Upper lobe of left lung (tissue), 6 donors: ENCODE measurements at regions not wholly inside any gene's neighbourhood (a gene's known extent, or its start where the extent isn't known, plus 50 kb on each side); places are given as distances from the start of the nearest gene placed in this dataset.
A peak's percentile ranks its signal among the peaks of the same experiment; 100 is the strongest.

ENCODE experiments used
- ATAC-seq, 2 donors: fragments of 200-7000 bp; cut with Tn5 transposase; one replicate each; pipeline ENCODE4 v1.9.1; 2022; ENCODE audit warnings: mild to moderate bottlenecking in 2 of 2, moderate library complexity in 2 of 2; ENCODE audit not compliant: low FRiP score in 2 of 2
- DNase-seq, 2 donors: peaks; one replicate each; pipeline ENCODE4 v3.0.0-alpha.2; 2019 to 2020
- H3K27ac ChIP-seq, 4 donors: fragments of 200-600 bp; sonication (generic); one replicate each; pipeline ENCODE4 v1.5.1; 2016 to 2019
- H3K27me3 ChIP-seq, 4 donors: fragments of 200-600 bp; sonication (generic); one replicate each; pipeline ENCODE4 v1.5.1; 2017 to 2019
- H3K36me3 ChIP-seq, 4 donors: fragments of 200-600 bp; sonication (generic); one replicate each; pipeline ENCODE4 v1.5.1; 2016 to 2019
- H3K4me1 ChIP-seq, 4 donors: fragments of 200-600 bp; sonication (generic); one replicate each; pipeline ENCODE4 v1.5.1; 2018 to 2019
- H3K4me3 ChIP-seq, 4 donors: fragments of 200-600 bp; sonication (generic); one replicate each; pipeline ENCODE4 v1.5.1; 2017 to 2019; ENCODE audit warnings: mild to moderate bottlenecking in 2 of 4, moderate library complexity in 1 of 4
- H3K9me3 ChIP-seq, 4 donors: fragments of 200-600 bp; sonication (generic); one replicate each; pipeline ENCODE4 v1.5.1; 2018 to 2019
- EP300 ChIP-seq, 4 donors: sonication (generic); formaldehyde crosslinking; IDR thresholded peaks; one replicate each; pipeline ENCODE4 v1.5.1; 2017; ENCODE audit warnings: antibody characterized with exemption in 4 of 4, control low read depth in 2 of 4
- POLR2A ChIP-seq, 4 donors: fragments of 450-650 bp; IDR thresholded peaks; one replicate each; pipeline ENCODE4 v1.5.1; 2016 to 2017; ENCODE audit warnings: antibody characterized with exemption in 4 of 4, mild to moderate bottlenecking in 2 of 4
- POLR2AphosphoS5 ChIP-seq, 2 donors: sonication (generic); formaldehyde crosslinking; IDR thresholded peaks; one replicate each; pipeline ENCODE4 v1.5.1; 2017; ENCODE audit warnings: antibody characterized with exemption in 2 of 2
- WGBS, 2 donors: methylation state at CpG; one replicate each; pipeline ENCODE4 v1.1.5; 2017 to 2018; 5-methylcytosine and 5-hydroxymethylcytosine counted together
- TF ChIP-seq, protein P1 (sequence below), 6 experiments: fragments of 450-650 bp in 4 of 6; fragments of 200-600 bp in 2 of 6; sonication (generic) in 2 of 6; IDR thresholded peaks; one replicate each; pipeline ENCODE4 v1.5.1; 2016 to 2019; ENCODE audit warnings: antibody characterized with exemption in 6 of 6
- donor health status: DM: no; HTN: no; CAD: no; lungs with moderate emphysema.
- donor health status: DM: no; HTN: yes; CAD: no; lungs with severe emphysema.

- ATAC-seq, result no peak
- Histone ChIP-seq H3K4me3 (no peak overlapping the region), H3K27ac (no peak overlapping the region), H3K36me3 (no peaks in the 10 kb centered on the region), H3K4me1 (peaks cover 0 to 5% (median 0%) of the 10 kb centered on the region in 4 donors), H3K9me3 (no peaks in the 10 kb centered on the region), H3K27me3 (no peaks in the 10 kb centered on the region)
- 70 to 89% methylated on average over 1 of the region's 1 CpG for WGBS, 2 donors
- TF ChIP-seq, protein P1, sequence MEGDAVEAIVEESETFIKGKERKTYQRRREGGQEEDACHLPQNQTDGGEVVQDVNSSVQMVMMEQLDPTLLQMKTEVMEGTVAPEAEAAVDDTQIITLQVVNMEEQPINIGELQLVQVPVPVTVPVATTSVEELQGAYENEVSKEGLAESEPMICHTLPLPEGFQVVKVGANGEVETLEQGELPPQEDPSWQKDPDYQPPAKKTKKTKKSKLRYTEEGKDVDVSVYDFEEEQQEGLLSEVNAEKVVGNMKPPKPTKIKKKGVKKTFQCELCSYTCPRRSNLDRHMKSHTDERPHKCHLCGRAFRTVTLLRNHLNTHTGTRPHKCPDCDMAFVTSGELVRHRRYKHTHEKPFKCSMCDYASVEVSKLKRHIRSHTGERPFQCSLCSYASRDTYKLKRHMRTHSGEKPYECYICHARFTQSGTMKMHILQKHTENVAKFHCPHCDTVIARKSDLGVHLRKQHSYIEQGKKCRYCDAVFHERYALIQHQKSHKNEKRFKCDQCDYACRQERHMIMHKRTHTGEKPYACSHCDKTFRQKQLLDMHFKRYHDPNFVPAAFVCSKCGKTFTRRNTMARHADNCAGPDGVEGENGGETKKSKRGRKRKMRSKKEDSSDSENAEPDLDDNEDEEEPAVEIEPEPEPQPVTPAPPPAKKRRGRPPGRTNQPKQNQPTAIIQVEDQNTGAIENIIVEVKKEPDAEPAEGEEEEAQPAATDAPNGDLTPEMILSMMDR (IDR thresholded peaks at IDR 0.05), result no peak
- no peak for TF ChIP-seq POLR2A (IDR thresholded peaks at IDR 0.05)
- no peak for TF ChIP-seq POLR2AphosphoS5 (IDR thresholded peaks at IDR 0.05)
- TF ChIP-seq EP300 (IDR thresholded peaks at IDR 0.05), result no peak
- no peak for DNase-seq
Observed at GRCh38 chr2:172672114-172672513, 63.5 kb upstream of the RAPGEF4 start.

- TF ChIP-seq POLR2AphosphoS5 (IDR thresholded peaks at IDR 0.05) (no peak), POLR2A (IDR thresholded peaks at IDR 0.05) (no peak), EP300 (IDR thresholded peaks at IDR 0.05) (no peak)
- TF ChIP-seq, protein P1 (IDR thresholded peaks at IDR 0.05), result no peak
- Histone ChIP-seq H3K9me3 (no peaks in the 10 kb centered on the region), H3K4me1 (peaks cover 0 to 5% (median 0%) of the 10 kb centered on the region in 4 donors), H3K27ac (no peak overlapping the region), H3K4me3 (no peak overlapping the region), H3K27me3 (no peaks in the 10 kb centered on the region), H3K36me3 (no peaks in the 10 kb centered on the region)
- no peak for ATAC-seq
- DNase-seq, result no peak
- WGBS, 2 donors, result 55 to 82% methylated on average over 6 of the region's 6 CpGs
Observed at GRCh38 chr2:172673056-172673683, 62.5 kb upstream of the RAPGEF4 start.

DNA sequence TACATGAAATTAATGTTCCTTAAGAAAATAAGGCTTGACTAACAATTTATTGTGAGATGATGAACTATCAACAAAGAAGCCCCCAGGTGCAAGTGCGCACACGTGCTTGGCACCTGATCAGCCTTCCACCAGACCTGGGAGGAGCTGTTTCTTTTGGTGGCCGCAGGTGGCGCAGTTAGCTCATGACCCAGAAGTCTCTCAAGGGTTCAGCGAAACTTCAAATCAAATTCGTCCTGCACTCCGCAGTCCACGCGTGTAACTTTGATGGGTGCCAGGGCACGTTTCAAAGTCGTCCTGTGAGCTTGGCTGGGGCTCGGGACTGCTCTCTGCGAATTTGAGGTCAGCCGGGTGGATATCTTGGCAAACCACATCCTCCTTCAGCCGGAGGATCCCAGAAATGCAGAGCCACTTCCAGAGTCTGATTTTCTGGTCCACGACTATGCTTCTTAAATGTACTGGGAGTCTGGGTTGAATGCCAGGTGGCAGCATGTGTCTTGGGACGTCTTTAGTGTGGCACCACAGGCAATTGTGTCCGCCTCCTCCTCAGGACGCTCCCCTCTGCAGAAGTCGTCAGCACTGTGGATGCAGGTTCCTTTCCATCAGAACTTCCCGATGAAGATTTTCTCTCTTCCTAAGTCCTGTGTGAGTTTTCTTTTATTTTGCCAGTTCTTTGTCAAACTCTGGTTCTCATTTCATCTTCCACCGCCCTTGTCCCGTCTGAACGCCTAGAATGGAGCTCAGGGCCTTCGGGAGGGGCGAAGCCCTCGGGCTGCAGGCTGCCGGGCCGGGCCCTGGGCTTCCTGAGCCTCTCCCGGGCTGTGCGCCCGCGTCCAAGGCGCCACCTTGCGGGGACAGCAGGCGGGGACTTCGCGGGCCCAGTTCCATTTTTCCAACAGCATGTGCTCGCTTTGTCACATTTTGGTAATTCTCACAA, 61.3 kb upstream of the RAPGEF4 start:
- peak overlapping the region in 1 of 4 donors; percentile 5 for H3K4me3 ChIP-seq
- H3K9me3 ChIP-seq, result no peaks in the 10 kb centered on the region
- H3K36me3 ChIP-seq, result no peaks in the 10 kb centered on the region
- WGBS, 2 donors, result 51 to 56% methylated on average over 37 of the region's 39 CpGs
- DNase-seq (peak; percentile 22 to 91), ATAC-seq (peak; percentile 71 to 85)
- TF ChIP-seq POLR2AphosphoS5 (IDR thresholded peaks at IDR 0.05), result no peak
- TF ChIP-seq, protein P1 (IDR thresholded peaks at IDR 0.05), result peak in 5 of 6 experiments; percentile 33 to 57 (median 45)
- no peaks in the 10 kb centered on the region for H3K27me3 ChIP-seq
- H3K4me1 ChIP-seq, result peaks cover 0 to 5% (median 0%) of the 10 kb centered on the region in 4 donors
- no peak overlapping the region for H3K27ac ChIP-seq

- peaks cover 0 to 5% (median 0%) of the 10 kb centered on the region in 4 donors for H3K4me1 ChIP-seq
- TF ChIP-seq, protein P1 (IDR thresholded peaks at IDR 0.05), result no peak
- TF ChIP-seq POLR2A (IDR thresholded peaks at IDR 0.05) (no peak), POLR2AphosphoS5 (IDR thresholded peaks at IDR 0.05) (no peak), EP300 (IDR thresholded peaks at IDR 0.05) (no peak)
- WGBS, 2 donors, result 61 to 64% methylated on average over 3 of the region's 3 CpGs
- no peaks in the 10 kb centered on the region for H3K36me3 ChIP-seq
- DNase-seq (no peak), ATAC-seq (no peak)
- no peaks in the 10 kb centered on the region for H3K9me3 ChIP-seq
- no peak overlapping the region for H3K4me3 ChIP-seq
- H3K27ac ChIP-seq, result no peak overlapping the region
- H3K27me3 ChIP-seq, result no peaks in the 10 kb centered on the region
Observed at GRCh38 chr2:172674968-172675303, 60.7 kb upstream of the RAPGEF4 start.
